CD8-positive, alpha-beta memory T cell (primary cell): ENCODE measurements at regions not wholly inside any gene's neighbourhood (a gene's known extent, or its start where the extent isn't known, plus 50 kb on each side); places are given as distances from the start of the nearest gene placed in this dataset.

Source experiments
- CTCF ChIA-PET: fragments of 350-600 bp; sonication (Branson Sonifier 250); formaldehyde crosslinking; loops from one replicate; lab custom pipeline; 2021; ENCODE audit warnings: antibody characterized with exemption; lab: Charles Lee
- POLR2A ChIA-PET: fragments of 350-600 bp; sonication (Branson Sonifier 250); formaldehyde crosslinking; loops from one replicate; lab custom pipeline; 2021; ENCODE audit warnings: antibody characterized with exemption; lab: Charles Lee
- DNase-seq, 5 donors: peaks; one replicate each; pipeline versions ENCODE4 v3.0.0 to v3.0.0-alpha.2; 2020 to 2022; ENCODE audit warnings: mixed read lengths in 1 of 5
- H3K27ac ChIP-seq: one replicate; pipeline ENCODE4 v1.7.0; 2013; ENCODE audit warnings: low read depth, mild to moderate bottlenecking, low read length, moderate library complexity
- H3K27me3 ChIP-seq: 2 replicates; pipeline ENCODE4 v1.7.0; 2013; ENCODE audit warnings: low read length, mild to moderate bottlenecking; ENCODE audit not compliant: insufficient read depth, poor library complexity, severe bottlenecking
- H3K36me3 ChIP-seq: 2 replicates; pipeline ENCODE4 v1.7.0; 2013; ENCODE audit warnings: mild to moderate bottlenecking, low read length, moderate library complexity; ENCODE audit not compliant: insufficient read depth
- H3K4me1 ChIP-seq: 2 replicates; pipeline ENCODE4 v1.7.0; 2013; ENCODE audit warnings: mild to moderate bottlenecking, low read length, moderate library complexity; ENCODE audit not compliant: insufficient read depth
- H3K4me3 ChIP-seq: 2 replicates; pipeline ENCODE4 v1.7.0; 2013; ENCODE audit warnings: mild to moderate bottlenecking, low read length
- H3K9me3 ChIP-seq: 2 replicates; pipeline ENCODE4 v1.7.0; 2013; ENCODE audit warnings: mild to moderate bottlenecking, low read length
- H3K27ac Mint-ChIP-seq, 8 donors: one replicate each; pipeline ENCODE4 v1.8.0; 2020 to 2021; ENCODE audit warnings: mixed read lengths in 8 of 8, mild to moderate bottlenecking in 6 of 8, inconsistent platforms in 3 of 8, moderate library complexity in 3 of 8
- H3K27me3 Mint-ChIP-seq, 2 donors: one replicate each; pipeline ENCODE4 v1.8.0; 2020 to 2021; ENCODE audit warnings: mixed read lengths in 2 of 2, mild to moderate bottlenecking in 1 of 2, moderate library complexity in 1 of 2
- H3K36me3 Mint-ChIP-seq, 3 donors: one replicate each; pipeline ENCODE4 v1.8.0; 2020 to 2021; ENCODE audit warnings: mixed read lengths in 3 of 3, inconsistent platforms in 1 of 3, mild to moderate bottlenecking in 1 of 3
- H3K4me1 Mint-ChIP-seq, 3 donors: one replicate each; pipeline ENCODE4 v1.8.0; 2020 to 2021; ENCODE audit warnings: mixed read lengths in 3 of 3, inconsistent platforms in 1 of 3, mild to moderate bottlenecking in 1 of 3
- H3K4me3 Mint-ChIP-seq, 7 donors: one replicate each; pipeline ENCODE4 v1.8.0; 2020 to 2021; ENCODE audit warnings: mixed read lengths in 7 of 7, mild to moderate bottlenecking in 6 of 7, moderate library complexity in 4 of 7, inconsistent platforms in 2 of 7
- H3K9me3 Mint-ChIP-seq, 5 donors: one replicate each; pipeline ENCODE4 v1.8.0; 2020 to 2022; ENCODE audit warnings: mixed read lengths in 5 of 5, mild to moderate bottlenecking in 3 of 5, moderate library complexity in 2 of 5, inconsistent platforms in 1 of 5

DNA sequence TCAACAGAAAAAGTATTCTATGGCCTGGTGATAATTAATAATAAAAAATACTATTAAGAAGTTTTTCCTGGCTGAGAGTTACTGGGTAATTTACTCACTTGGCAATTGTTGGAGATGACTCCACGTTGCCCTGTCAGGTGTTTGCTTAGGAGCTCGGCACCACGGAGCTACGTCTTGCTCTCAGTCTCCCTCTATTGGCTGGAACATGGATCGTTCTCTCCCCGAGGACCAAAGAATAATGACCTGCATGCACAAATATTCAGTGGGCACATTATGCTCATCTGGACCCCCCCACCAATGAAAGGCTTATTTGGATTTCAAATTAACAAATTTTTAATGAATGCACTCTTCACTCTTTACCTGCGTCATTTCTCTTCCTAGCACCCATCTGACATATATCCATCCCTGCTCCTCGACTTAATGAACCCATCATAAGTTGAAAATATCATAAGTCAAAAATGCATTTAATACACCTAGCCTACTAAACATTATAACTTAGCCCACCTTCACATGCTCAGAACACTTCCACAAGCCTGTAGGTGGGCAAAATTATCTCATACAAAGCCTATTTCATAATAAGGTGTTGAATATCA, 71.0 kb upstream of the CD83 start:
- POLR2A ChIA-PET: no interaction called here

DNA sequence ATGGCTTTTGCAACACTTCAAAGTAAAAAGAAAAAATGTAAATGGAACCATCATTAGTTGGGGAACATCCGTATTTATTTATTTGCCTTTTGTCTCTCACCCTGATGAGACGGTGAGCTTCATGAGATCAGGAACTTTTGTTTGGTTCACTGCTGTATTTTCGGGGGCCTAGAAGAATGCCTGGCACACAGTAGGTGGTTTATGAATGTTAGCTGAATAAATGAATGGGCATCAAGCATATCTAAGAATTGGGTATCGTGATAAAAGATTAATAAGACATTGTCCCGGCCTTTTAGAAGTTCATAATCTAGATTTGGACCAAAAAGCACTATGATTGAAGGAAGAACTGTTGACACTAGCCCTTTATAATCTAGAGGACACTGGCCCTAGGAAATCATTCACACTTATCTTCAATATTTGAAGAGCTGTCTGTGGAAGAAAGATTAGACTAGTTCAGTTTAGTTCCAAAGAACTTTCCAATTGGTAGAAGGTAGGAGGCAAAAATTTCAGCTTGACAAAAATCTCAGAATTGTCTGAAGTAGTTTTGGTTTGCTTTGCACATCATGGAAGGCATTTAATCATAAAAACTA, 70.3 kb upstream of the CD83 start:
- no peaks in the 10 kb centered on the region for H3K9me3 Mint-ChIP-seq
- H3K4me1 ChIP-seq: no peaks in the 10 kb centered on the region
- H3K36me3 ChIP-seq: no peaks in the 10 kb centered on the region
- no peaks in the 10 kb centered on the region for H3K27me3 ChIP-seq
- H3K4me3 Mint-ChIP-seq: no peak overlapping the region
- H3K27ac ChIP-seq: no peak overlapping the region
- ChIA-PET CTCF (interaction anchor here (1.0 to 2.3 kb wide), 7 partner anchors 8 to 255 kb away, joined by 3 to 12 read pairs (median 5); no protein-coding TSS in a partner anchor), POLR2A (no interaction called here)
- no peak for DNase-seq
- no peak overlapping the region for H3K27ac Mint-ChIP-seq
- H3K27me3 Mint-ChIP-seq: peaks cover 13 to 64% of the 10 kb centered on the region in 2 donors
- H3K4me3 ChIP-seq: no peak overlapping the region
- H3K36me3 Mint-ChIP-seq: no peaks in the 10 kb centered on the region
- peaks cover 0 to 3% (median 1%) of the 10 kb centered on the region in 3 donors for H3K4me1 Mint-ChIP-seq
- H3K9me3 ChIP-seq: no peaks in the 10 kb centered on the region

More for the DNA sequence above, 71.0 kb upstream of the CD83 start:
- Histone ChIP-seq H3K4me3 (no peak overlapping the region), H3K36me3 (no peaks in the 10 kb centered on the region), H3K27me3 (no peaks in the 10 kb centered on the region), H3K9me3 (no peaks in the 10 kb centered on the region), H3K4me1 (no peaks in the 10 kb centered on the region), H3K27ac (no peak overlapping the region)
- peak in 4 of 5 donors; percentile 5 to 55 (median 8) for DNase-seq
- Mint-ChIP-seq H3K27me3 (peaks cover 15 to 65% of the 10 kb centered on the region in 2 donors), H3K4me1 (peaks cover 0 to 3% (median 1%) of the 10 kb centered on the region in 3 donors), H3K4me3 (no peak overlapping the region), H3K27ac (no peak overlapping the region), H3K9me3 (no peaks in the 10 kb centered on the region), H3K36me3 (no peaks in the 10 kb centered on the region)
- CTCF ChIA-PET: interaction anchor here (0.8 to 2.3 kb wide), 13 partner anchors 9 to 255 kb away, joined by 3 to 12 read pairs (median 4); no protein-coding TSS in a partner anchor

DNA sequence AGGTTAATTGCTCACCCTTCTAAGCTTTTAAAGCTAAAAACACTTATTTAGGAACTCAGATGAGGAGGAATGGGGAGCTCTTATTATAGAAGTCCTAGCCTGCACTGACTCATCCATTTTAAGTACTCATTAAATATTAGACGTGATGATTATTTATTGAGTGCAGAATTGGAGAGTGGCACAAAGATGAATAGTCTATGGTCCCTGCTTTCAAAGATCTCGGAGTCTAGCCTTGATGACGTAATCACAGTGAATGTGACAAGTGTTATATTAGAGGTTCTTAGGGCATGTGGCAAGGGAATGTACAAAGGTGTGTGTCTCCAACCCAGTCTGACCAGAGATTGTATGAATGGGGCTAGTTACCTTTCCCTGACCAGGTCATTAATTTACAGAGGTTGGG, 68.7 kb upstream of the CD83 start:
- Mint-ChIP-seq H3K9me3 (no peaks in the 10 kb centered on the region), H3K4me1 (peaks cover 0 to 3% (median 1%) of the 10 kb centered on the region in 3 donors), H3K36me3 (no peaks in the 10 kb centered on the region), H3K4me3 (no peak overlapping the region), H3K27me3 (peaks cover 16 to 50% of the 10 kb centered on the region in 2 donors), H3K27ac (peak overlapping the region in 1 of 8 donors; percentile 6)
- H3K27me3 ChIP-seq: no peaks in the 10 kb centered on the region
- ChIA-PET CTCF (interaction anchor here (1.0 to 1.6 kb wide), 2 partner anchors 8 to 18 kb away, joined by 4 to 5 read pairs; no protein-coding TSS in a partner anchor), POLR2A (no interaction called here)
- DNase-seq: no peak
- no peaks in the 10 kb centered on the region for H3K36me3 ChIP-seq
- H3K27ac ChIP-seq: no peak overlapping the region
- no peaks in the 10 kb centered on the region for H3K9me3 ChIP-seq
- H3K4me3 ChIP-seq: no peak overlapping the region
- H3K4me1 ChIP-seq: no peaks in the 10 kb centered on the region

- H3K9me3 ChIP-seq: no peaks in the 10 kb centered on the region
- no peak overlapping the region for H3K4me3 Mint-ChIP-seq
Measured at GRCh38 chr6:14051355-14051754, 66.2 kb upstream of the CD83 start.

DNA sequence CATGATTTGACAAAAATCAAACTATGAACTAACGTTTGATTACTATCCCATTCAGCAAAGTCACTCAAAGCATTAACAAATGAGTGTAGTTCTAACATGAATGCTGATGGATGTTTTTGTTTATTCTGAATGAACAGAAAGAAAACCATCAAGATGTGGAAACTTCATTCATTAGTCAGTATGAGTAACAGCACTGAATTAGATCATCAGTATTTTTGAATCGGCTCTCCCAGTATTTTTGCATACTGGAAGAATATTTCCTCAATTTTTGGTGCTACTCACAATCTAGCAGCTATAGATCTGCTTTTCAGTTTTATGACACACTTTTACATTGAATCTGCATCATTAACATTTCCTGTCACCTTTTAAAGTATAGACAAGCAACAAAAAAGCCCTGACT, 63.8 kb upstream of the CD83 start:
- DNase-seq: no peak
- H3K36me3 Mint-ChIP-seq: no peaks in the 10 kb centered on the region
- no peaks in the 10 kb centered on the region for H3K36me3 ChIP-seq
- H3K27me3 Mint-ChIP-seq: peaks cover 17 to 44% of the 10 kb centered on the region in 2 donors
- no peak overlapping the region for H3K4me3 ChIP-seq
- POLR2A ChIA-PET: no interaction called here
- no peaks in the 10 kb centered on the region for H3K27me3 ChIP-seq
- H3K4me1 Mint-ChIP-seq: no peaks in the 10 kb centered on the region
- H3K4me1 ChIP-seq: no peaks in the 10 kb centered on the region
- H3K9me3 ChIP-seq: no peaks in the 10 kb centered on the region
- peaks cover 0 to 2% (median 0%) of the 10 kb centered on the region in 5 donors for H3K9me3 Mint-ChIP-seq
- H3K27ac Mint-ChIP-seq: no peak overlapping the region
- no peak overlapping the region for H3K27ac ChIP-seq
- no peak overlapping the region for H3K4me3 Mint-ChIP-seq
- CTCF ChIA-PET: interaction anchor here (0.9 kb wide), 1 partner anchor 9 kb away, joined by 3 read pairs; no protein-coding TSS in a partner anchor

More at GRCh38 chr6:14051355-14051754, 66.2 kb upstream of the CD83 start:
- H3K27ac ChIP-seq: no peak overlapping the region
- no peak overlapping the region for H3K4me3 ChIP-seq
- H3K27me3 ChIP-seq: no peaks in the 10 kb centered on the region
- CTCF ChIA-PET: interaction anchor here (1.6 kb wide), 1 partner anchor 16 kb away, joined by 3 read pairs; no protein-coding TSS in a partner anchor
- no peaks in the 10 kb centered on the region for H3K4me1 ChIP-seq
- H3K36me3 Mint-ChIP-seq: no peaks in the 10 kb centered on the region
- peaks cover 0 to 2% (median 1%) of the 10 kb centered on the region in 3 donors for H3K4me1 Mint-ChIP-seq
- H3K36me3 ChIP-seq: no peaks in the 10 kb centered on the region
- no peak for DNase-seq
- H3K27me3 Mint-ChIP-seq: peaks cover 16 to 47% of the 10 kb centered on the region in 2 donors
- no peak overlapping the region for H3K27ac Mint-ChIP-seq
- H3K9me3 Mint-ChIP-seq: no peaks in the 10 kb centered on the region
- POLR2A ChIA-PET: no interaction called here

GRCh38 chr6:14055541-14055940, 62.0 kb upstream of the CD83 start:
- Mint-ChIP-seq H3K27ac (no peak overlapping the region), H3K4me3 (no peak overlapping the region), H3K4me1 (no peaks in the 10 kb centered on the region), H3K9me3 (peaks cover 0 to 2% (median 0%) of the 10 kb centered on the region in 5 donors), H3K27me3 (peaks cover 15 to 40% of the 10 kb centered on the region in 2 donors), H3K36me3 (no peaks in the 10 kb centered on the region)
- Histone ChIP-seq H3K9me3 (no peaks in the 10 kb centered on the region), H3K27me3 (no peaks in the 10 kb centered on the region), H3K4me3 (no peak overlapping the region), H3K36me3 (no peaks in the 10 kb centered on the region), H3K27ac (no peak overlapping the region), H3K4me1 (no peaks in the 10 kb centered on the region)
- CTCF ChIA-PET: interaction anchor here (1.4 to 1.6 kb wide), 2 partner anchors 9 to 11 kb away, joined by 5 to 6 read pairs; no protein-coding TSS in a partner anchor
- POLR2A ChIA-PET: no interaction called here
- no peak for DNase-seq

DNA sequence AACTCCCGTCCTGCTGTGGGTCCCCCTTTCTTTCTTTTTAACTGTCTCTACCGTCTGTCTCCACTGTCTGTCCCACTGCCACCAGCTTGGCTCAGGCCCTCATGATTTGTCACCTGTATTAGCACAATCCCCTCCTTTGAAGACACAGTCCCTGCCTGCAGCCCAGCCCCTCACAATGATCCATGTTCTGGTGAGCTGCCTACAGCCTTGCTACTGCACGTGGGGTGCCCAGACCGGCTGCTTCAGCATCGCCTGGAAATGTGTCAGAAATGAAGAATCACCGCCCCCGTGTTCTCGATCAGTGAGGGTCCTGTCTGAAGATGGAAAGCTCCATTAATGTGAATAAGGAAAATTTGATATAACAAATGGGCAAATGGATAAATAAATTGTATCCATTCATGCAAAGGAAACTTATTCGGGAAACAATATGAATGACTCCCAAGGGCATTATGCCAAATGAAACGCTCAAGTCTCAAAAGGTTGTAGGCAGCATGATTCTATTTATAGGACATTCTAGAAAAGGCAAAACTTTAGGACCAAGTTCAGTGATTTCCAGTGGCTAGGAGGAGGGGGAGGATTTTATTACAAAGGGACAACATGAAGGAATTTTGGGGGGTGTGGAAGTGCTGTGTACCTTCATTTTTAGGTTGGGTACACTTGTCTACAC, 59.4 kb upstream of the CD83 start:
- H3K27ac ChIP-seq: no peak overlapping the region
- POLR2A ChIA-PET: no interaction called here
- no peaks in the 10 kb centered on the region for H3K27me3 ChIP-seq
- no peak overlapping the region for H3K4me3 ChIP-seq
- Mint-ChIP-seq H3K4me3 (no peak overlapping the region), H3K27ac (peak overlapping the region in 1 of 8 donors; percentile 52), H3K27me3 (peaks cover 15 to 50% of the 10 kb centered on the region in 2 donors), H3K9me3 (peaks cover 0 to 8% (median 0%) of the 10 kb centered on the region in 5 donors), H3K4me1 (no peaks in the 10 kb centered on the region), H3K36me3 (peaks cover 0 to 6% (median 0%) of the 10 kb centered on the region in 3 donors)
- no peak for DNase-seq
- no peaks in the 10 kb centered on the region for H3K4me1 ChIP-seq
- no peaks in the 10 kb centered on the region for H3K36me3 ChIP-seq
- no peaks in the 10 kb centered on the region for H3K9me3 ChIP-seq
- CTCF ChIA-PET: interaction anchor here (1.0 to 1.9 kb wide), 2 partner anchors 9 to 12 kb away, joined by 3 to 4 read pairs; no protein-coding TSS in a partner anchor
